IPS-NIHi11 (cell line): ENCODE measurements at regions not wholly inside any gene's neighbourhood (a gene's known extent, or its start where the extent isn't known, plus 50 kb on each side); places are given as distances from the start of the nearest gene placed in this dataset.
A peak's percentile ranks its signal among the peaks of the same experiment; 100 is the strongest.
"Not testable (repeated sequence)": the region's sequence is repeated elsewhere in the genome, so short reads cannot be mapped to it uniquely, and the experiment has no call there.

ENCODE experiments used
- DNase-seq: peaks from one replicate; pipeline ENCODE4 v3.0.0; 2012; ENCODE audit warnings: mixed read lengths, low spot score

- no peak for DNase-seq
Measured at GRCh38 chr3:174457758-174458157, 401.4 kb upstream of the NAALADL2 start.

- no peak for DNase-seq
Measured at GRCh38 chr3:174460831-174461230, 398.3 kb upstream of the NAALADL2 start.

GRCh38 chr3:174462916-174463315, 396.2 kb upstream of the NAALADL2 start:
- DNase-seq: no peak

GRCh38 chr3:174465177-174465576, 394.0 kb upstream of the NAALADL2 start:
- no peak for DNase-seq

GRCh38 chr3:174466471-174467054, 392.6 kb upstream of the NAALADL2 start:
- DNase-seq: peak; percentile 13

GRCh38 chr3:174477491-174477890, 381.6 kb upstream of the NAALADL2 start:
- DNase-seq: no peak

GRCh38 chr3:174480767-174481166, 378.4 kb upstream of the NAALADL2 start:
- no peak for DNase-seq

- DNase-seq: no peak
Measured at GRCh38 chr3:174482541-174482940, 376.6 kb upstream of the NAALADL2 start.

GRCh38 chr3:174483254-174483653, 375.9 kb upstream of the NAALADL2 start:
- DNase-seq: no peak

- not testable (repeated sequence) for DNase-seq
Measured at GRCh38 chr3:174483856-174484255, 375.3 kb upstream of the NAALADL2 start.

GRCh38 chr3:174488527-174488926, 370.6 kb upstream of the NAALADL2 start:
- no peak for DNase-seq

- DNase-seq: peak; percentile 10
Measured at GRCh38 chr3:174495311-174495710, 363.8 kb upstream of the NAALADL2 start.

GRCh38 chr3:174495928-174496327, 363.2 kb upstream of the NAALADL2 start:
- DNase-seq: no peak

- no peak for DNase-seq
Measured at GRCh38 chr3:174498638-174499037, 360.5 kb upstream of the NAALADL2 start.

- DNase-seq: no peak
Measured at GRCh38 chr3:174505266-174505665, 353.9 kb upstream of the NAALADL2 start.

GRCh38 chr3:174524203-174524602, 334.9 kb upstream of the NAALADL2 start:
- DNase-seq: no peak

- DNase-seq: no peak
Measured at GRCh38 chr3:174529298-174529697, 329.8 kb upstream of the NAALADL2 start.

- DNase-seq: no peak
Measured at GRCh38 chr3:174531262-174531982, 327.7 kb upstream of the NAALADL2 start.

- DNase-seq: no peak
Measured at GRCh38 chr3:174532216-174532615, 326.9 kb upstream of the NAALADL2 start.

GRCh38 chr3:174532776-174533175, 326.4 kb upstream of the NAALADL2 start:
- DNase-seq: no peak

- no peak for DNase-seq
Measured at GRCh38 chr3:174533286-174533685, 325.8 kb upstream of the NAALADL2 start.

- DNase-seq: no peak
Measured at GRCh38 chr3:174536319-174536718, 322.8 kb upstream of the NAALADL2 start.

GRCh38 chr3:174538151-174538550, 321.0 kb upstream of the NAALADL2 start:
- no peak for DNase-seq
